ENCODE measurements at regions not wholly inside any gene's neighbourhood (a gene's known extent, or its start where the extent isn't known, plus 50 kb on each side); places are given as distances from the start of the nearest gene placed in this dataset.

- Histone ChIP-seq H3K9ac (ENCODE audit: insufficient read depth, low read depth, low read length) (no peak overlapping the region), H3K27ac (ENCODE audit: extremely low read length, insufficient read depth, low read length) (no peak overlapping the region), H3K36me3 (replicated peaks in 1 of 2; ENCODE audit: control insufficient read depth in 1 of 2, insufficient read depth in 2 of 2, low read length in 2 of 2) (no peaks in the 10 kb centered on the region), H3K4me3 (replicated peaks in 1 of 3; ENCODE audit: insufficient read depth in 1 of 3, low read depth in 2 of 3, low read length in 3 of 3) (no peak overlapping the region), H3K9me3 (ENCODE audit: low read length) (peaks cover 88% of the 10 kb centered on the region), H3K27me3 (ENCODE audit: control insufficient read depth in 1 of 2, insufficient read depth in 2 of 2, low read length in 2 of 2) (no peaks in the 10 kb centered on the region), H2AFZ (ENCODE audit: low read length) (no peak overlapping the region), H3K4me1 (ENCODE audit: insufficient read depth, low read length) (no peaks in the 10 kb centered on the region), H3K4me2 (ENCODE audit: low read depth, low read length) (no peak overlapping the region), H3K79me2 (ENCODE audit: insufficient read depth, low read length) (no peaks in the 10 kb centered on the region), H4K20me1 (ENCODE audit: insufficient read depth, low read length) (no peaks in the 10 kb centered on the region)
- ChIA-PET POLR2A (no interaction called here), CTCF (ENCODE audit: low intra/inter-chr PET ratio, low total read pairs) (no interaction called here)
- no peak for ATAC-seq
- no TSS peak for BruUV-seq (replicated peaks)
- in situ Hi-C loops (cut with HindIII; ENCODE audit: extremely low pct_ligation_motif_present, low pct_unique_long_range_greater_than_20kb), result no loop called here
- TF ChIP-seq GLMP (CRISPR knock-in tag; IDR thresholded peaks at IDR 0.05; ENCODE audit: borderline replicate concordance) (no peak), PHF20 (CRISPR knock-in tag; IDR thresholded peaks at IDR 0.05) (no peak), MEIS1 (CRISPR knock-in tag; IDR thresholded peaks at IDR 0.05; ENCODE audit: borderline replicate concordance) (no peak), SRSF4 (IDR thresholded peaks at IDR 0.05; ENCODE audit: low read depth, low read length, poor library complexity, severe bottlenecking) (no peak), LRRFIP1 (CRISPR knock-in tag; conservative IDR thresholded peaks at IDR 0.05) (no peak), PHB2 (IDR thresholded peaks at IDR 0.05; ENCODE audit: partially characterized antibody) (no peak), ADNP (CRISPR knock-in tag; IDR thresholded peaks at IDR 0.05) (no peak), ZNF740 (CRISPR knock-in tag; IDR thresholded peaks at IDR 0.05) (no peak), ZNF772 (CRISPR knock-in tag; IDR thresholded peaks at IDR 0.05) (no peak), ZNF792 (CRISPR knock-in tag; IDR thresholded peaks at IDR 0.05) (no peak), ZBTB7B (CRISPR knock-in tag; IDR thresholded peaks at IDR 0.05) (no peak), MAFG (CRISPR knock-in tag; IDR thresholded peaks at IDR 0.05) (no peak), SETDB1 (CRISPR knock-in tag; IDR thresholded peaks at IDR 0.05; ENCODE audit: borderline replicate concordance) (no peak), GRHL1 (CRISPR knock-in tag; conservative IDR thresholded peaks at IDR 0.05) (no peak), IRF2 (CRISPR knock-in tag; IDR thresholded peaks at IDR 0.05) (no peak)
- no peak for DNase-seq (ENCODE audit: low spot score)
- WGBS (ENCODE audit: low lambda C conversion rate), result 64% methylated on average over 3 of the region's 3 CpGs
- no peak for FAIRE-seq
- intact Hi-C loops (cut with micrococcal nuclease; ENCODE audit: unreplicated experiment), result no loop called here
These were observed 1159.8 kb upstream of the ADGRL2 start for GRCh38 chr1:80640978-80641377.

All from HepG2 (cell line).